CD4-positive, alpha-beta T cell treated with Interleukin-10 for 1 hour (primary cell): ENCODE measurements at regions not wholly inside any gene's neighbourhood (a gene's known extent, or its start where the extent isn't known, plus 50 kb on each side); places are given as distances from the start of the nearest gene placed in this dataset.
"Not testable (repeated sequence)": the region's sequence is repeated elsewhere in the genome, so short reads cannot be mapped to it uniquely, and the experiment has no call there.

Experiments
- DNase-seq: peaks from one replicate; pipeline ENCODE4 v3.0.0-alpha.2; 2020

DNA sequence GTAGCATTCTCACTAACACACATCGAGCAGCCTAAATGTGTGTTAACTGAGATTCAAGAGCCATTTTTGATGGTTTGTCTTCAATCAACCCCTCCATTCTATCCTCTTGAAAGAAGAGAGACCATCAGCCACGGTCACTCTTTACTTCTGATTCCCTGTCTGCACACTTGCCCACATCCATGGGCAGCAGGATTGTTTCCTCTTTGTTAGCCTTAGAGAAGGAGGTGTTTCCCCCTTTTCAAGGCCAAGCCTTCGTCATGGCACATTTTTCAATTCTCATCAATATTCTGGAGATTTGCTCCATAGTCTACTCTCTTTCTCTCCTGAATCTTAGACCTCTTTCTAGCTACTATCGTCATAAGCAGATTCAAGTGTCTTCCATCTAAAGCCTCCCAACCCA, 522.4 kb upstream of the NAALADL2 start:
- DNase-seq: no peak

- DNase-seq: no peak
Observed at GRCh38 chr3:174337227-174337626, 521.9 kb upstream of the NAALADL2 start.

- no peak for DNase-seq
Observed at GRCh38 chr3:174340624-174341587, 518.2 kb upstream of the NAALADL2 start.

DNA sequence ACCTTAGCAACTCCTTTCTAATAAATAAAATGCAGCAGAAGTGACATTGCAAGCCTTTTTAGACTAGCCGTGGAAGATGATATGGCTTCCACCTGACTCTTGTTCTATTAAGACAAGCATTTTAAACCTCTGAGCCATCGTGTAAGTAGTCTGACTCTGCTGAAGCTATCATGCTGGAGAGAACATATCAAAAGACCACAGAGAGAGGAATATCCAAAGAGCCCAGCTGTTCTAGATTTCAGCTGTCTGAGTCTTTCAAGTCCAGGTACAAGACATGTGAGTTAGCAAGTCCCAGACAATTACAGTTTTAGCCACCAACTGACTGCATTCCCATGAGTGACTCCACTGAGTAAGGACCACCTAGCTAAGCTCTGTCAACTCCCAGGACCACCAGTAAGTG, 517.0 kb upstream of the NAALADL2 start:
- DNase-seq: no peak

DNA sequence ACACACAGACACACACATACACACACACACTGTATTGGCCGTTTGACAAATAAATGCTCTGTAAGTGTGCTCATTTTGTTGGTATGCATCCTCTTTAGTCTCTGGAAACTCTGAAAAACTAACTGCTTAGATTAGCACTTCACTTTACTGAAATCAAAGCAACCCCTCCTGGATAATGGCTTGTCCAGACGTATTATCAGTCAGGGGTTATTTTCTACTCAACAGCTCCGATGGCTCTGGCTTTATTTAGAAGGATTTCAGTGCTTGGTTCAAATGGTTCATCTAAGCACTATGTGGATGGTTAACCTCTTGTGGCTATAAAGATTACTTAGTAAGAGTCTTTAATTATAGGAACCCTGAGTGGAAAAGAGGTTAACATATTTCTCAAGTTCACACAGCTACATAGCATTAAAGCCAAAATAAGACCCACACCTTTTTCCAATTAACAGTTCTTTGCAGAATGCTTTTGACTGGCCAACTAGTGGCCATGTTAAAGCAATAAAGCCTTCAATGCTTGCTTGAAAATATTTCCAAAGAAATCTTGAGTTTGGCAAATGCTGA, 516.1 kb upstream of the NAALADL2 start:
- no peak for DNase-seq

- no peak for DNase-seq
Observed at GRCh38 chr3:174346141-174346540, 513.0 kb upstream of the NAALADL2 start.

DNA sequence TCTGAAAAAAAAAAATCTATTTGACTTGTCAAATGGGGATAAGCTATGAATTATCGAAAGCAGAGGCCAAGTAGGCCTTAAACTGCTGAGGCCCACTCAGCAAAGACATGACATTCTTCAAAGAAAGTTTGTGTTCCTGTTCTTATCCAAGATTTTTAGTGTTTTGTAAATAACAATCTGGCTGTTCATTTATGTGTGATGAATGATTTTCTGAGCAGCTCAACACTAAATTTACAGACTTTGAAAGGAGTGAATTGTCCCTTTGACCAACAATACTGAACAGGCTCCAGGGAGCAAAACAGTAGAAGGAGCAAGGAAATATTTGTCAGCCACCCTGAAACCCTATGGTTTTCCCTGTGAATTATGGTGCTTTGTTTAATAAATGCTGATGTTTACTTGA, 512.6 kb upstream of the NAALADL2 start:
- no peak for DNase-seq

- no peak for DNase-seq
Observed at GRCh38 chr3:174347474-174348138, 511.5 kb upstream of the NAALADL2 start.

DNA sequence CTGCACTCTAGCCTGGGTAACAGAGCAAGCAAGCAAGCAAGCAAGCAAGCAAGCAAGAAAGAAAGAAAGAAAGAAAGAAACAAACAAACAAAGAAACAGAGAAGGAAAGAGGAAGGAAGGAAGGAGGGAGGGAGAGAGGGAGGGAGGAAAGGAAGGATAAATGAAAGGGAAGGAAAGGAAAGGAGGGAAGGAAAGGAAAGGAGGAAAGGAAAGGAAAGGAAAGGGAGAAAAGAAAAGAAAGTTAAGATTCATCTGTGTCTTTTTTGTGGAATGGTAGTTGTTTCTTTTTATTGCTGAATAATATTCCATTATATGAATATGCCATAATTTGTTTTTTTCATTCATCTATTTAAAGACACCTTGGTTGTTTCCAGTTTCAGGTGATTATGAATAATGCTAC, 506.9 kb upstream of the NAALADL2 start:
- no peak for DNase-seq

DNA sequence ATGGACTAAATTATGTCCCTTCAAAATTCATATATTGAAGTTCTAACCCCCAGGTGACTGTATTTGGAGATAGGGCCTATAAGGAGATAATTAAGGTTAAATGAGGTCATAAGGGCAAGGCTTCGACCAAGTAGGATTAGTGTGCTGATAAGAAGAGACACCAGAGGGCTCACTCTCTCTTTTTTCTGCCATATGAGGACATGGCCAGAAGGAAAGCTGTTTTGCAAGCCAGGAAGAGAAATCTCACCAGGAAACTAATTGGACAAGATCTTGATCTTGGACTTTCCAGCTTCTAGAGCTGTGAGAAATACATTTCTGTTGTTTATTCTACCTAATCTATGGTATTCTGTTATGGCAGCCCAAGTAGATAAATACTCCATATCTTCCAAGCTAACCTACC, 503.6 kb upstream of the NAALADL2 start:
- no peak for DNase-seq

- no peak for DNase-seq
Observed at GRCh38 chr3:174356596-174356995, 502.5 kb upstream of the NAALADL2 start.

GRCh38 chr3:174358252-174358651, 500.9 kb upstream of the NAALADL2 start:
- DNase-seq: no peak

DNA sequence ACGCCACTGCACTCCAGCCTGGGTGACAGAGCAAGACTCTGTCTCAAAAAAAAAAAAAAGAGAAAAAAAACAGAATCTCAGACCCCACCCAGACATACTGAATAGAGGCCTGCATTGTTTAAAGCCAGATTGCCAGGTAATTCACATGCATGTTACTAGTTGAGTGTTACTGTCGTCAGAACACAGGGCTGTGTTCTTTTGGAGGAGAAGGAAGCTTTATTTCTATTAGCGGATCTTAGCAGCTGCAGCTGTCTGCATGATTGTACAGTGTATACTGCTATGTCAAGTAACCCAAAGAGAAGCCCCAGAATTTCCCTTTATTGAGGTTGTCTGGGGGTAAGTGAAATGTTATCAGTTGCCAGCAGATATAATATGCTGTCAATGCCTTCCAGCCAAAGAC, 496.6 kb upstream of the NAALADL2 start:
- DNase-seq: no peak

DNA sequence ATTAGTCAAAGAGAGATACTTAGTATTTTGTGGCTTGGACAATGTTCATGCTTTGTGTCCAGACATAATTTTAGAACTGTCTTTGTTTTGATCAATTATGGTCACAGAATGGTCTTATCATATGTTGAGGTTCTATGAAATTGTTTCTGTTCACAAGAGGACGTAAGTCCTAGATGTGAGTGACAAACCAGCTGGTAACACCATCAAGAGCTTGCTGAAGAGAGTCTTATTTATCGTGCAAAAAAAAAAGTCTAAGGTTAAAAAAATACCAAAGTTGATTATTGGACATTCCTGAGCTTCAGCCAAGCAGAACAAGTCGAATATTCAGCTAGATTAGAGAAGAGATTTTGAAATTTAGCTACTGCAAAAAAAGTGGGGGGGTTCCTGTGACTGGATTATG, 495.9 kb upstream of the NAALADL2 start:
- no peak for DNase-seq

DNA sequence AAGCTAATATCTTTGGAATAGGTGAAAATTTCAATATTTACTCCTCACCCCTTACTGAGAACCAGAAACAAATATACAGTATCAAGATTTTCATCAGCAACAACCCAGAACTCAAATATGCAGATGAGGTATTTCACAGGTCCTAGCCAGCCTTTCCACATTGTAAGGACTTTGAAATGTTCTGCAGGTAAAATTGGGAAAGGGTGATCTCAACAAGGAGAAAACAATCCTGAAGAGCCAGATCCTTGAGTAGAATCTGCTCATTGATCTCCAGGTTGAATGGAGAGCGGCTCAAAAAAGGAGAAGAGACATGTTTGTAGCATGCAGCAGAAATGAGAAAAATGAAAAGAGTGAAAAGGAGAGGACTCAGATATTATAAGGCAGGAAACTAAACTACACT, 493.3 kb upstream of the NAALADL2 start:
- DNase-seq: no peak

DNA sequence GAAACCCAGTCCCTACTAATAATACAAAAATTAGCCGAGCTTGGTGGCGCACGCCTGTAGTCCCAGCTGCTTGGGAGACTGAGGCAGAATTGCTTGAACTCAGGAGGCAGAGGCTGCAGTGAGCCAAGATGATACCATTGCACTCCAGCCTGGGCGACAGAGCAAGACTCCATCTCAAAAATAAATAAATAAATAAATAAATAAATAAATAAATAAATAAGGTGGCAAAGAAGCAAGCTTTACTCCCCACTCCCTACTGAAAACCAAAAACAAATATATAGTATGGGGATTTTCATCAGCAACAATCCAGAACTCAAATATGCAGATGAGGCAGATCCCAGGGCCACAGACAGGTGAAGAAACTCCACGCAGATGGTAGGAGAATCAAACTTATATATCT, 492.2 kb upstream of the NAALADL2 start:
- DNase-seq: not testable (repeated sequence)

GRCh38 chr3:174376346-174376745, 482.8 kb upstream of the NAALADL2 start:
- DNase-seq: no peak

- DNase-seq: no peak
Observed at GRCh38 chr3:174377096-174377495, 482.0 kb upstream of the NAALADL2 start.

DNA sequence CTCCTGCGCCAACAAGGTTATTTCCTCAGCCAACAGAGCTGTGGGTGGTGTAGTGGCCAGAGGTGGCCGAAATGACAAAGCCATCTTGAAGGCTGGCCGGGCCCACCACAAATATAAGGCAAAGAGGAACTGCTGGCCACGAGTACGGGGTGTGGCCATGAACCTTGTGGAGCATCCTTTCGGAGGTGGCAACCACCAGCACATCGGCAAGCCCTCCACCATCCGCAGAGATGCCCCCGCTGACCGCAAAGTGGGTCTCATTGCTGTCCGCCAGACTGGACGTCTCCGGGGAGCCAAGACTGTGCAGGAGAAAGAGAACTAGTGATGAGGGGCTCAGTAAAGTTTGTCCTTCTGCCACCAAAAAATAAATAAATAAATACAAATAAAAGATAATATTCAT, 481.4 kb upstream of the NAALADL2 start:
- no peak for DNase-seq

- no peak for DNase-seq
Observed at GRCh38 chr3:174382878-174383277, 476.3 kb upstream of the NAALADL2 start.

GRCh38 chr3:174387736-174388135, 471.4 kb upstream of the NAALADL2 start:
- no peak for DNase-seq

DNA sequence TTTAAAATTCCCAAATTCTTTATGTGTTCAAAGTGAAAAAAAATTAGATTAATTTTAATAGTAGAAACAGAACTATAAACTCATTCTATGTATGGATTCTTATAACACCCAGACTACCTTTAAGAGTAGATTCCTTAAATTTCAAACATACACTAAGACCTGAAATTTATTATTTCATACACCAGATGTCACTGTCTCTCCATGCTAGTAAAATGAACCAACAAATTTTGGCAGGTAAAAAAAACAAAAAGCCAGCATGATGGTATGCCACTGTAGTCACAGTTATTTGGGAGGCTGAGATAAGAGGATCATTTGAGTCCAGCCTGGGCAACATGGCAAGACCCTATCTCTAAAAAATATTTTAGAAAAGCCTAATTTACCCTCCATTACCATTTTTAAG, 461.3 kb upstream of the NAALADL2 start:
- no peak for DNase-seq

DNA sequence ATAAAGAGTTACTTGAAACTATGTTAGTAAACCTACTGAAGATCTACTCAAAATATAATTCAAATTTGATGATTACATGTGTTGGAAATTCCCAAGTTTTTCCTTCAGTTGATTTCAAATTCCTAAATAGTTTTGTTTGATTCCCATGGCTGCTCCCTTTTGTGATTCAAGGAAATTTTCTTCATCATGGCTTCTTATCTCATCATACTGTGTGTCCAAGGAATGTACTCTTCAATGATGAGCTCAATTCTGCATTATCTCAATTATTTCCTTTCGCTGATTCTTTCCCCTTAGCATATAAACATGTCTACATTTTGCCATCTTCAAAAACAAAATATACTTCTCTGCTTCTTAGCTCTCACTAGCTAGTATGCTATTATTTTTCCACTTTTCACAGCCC, 460.4 kb upstream of the NAALADL2 start:
- DNase-seq: no peak

GRCh38 chr3:174403831-174404230, 455.3 kb upstream of the NAALADL2 start:
- DNase-seq: no peak
